B cell (primary cell): ENCODE measurements at regions not wholly inside any gene's neighbourhood (a gene's known extent, or its start where the extent isn't known, plus 50 kb on each side); places are given as distances from the start of the nearest gene placed in this dataset.

Experiments
- ATAC-seq: fragments of 200-7000 bp; cut with Tn5 transposase; one replicate; pipeline ENCODE4 v1.10.0; 2021; ENCODE audit warnings: low read depth, mild to moderate bottlenecking, moderate number of reproducible peaks, moderate library complexity
- CTCF ChIA-PET: fragments of 350-600 bp; sonication (Branson Sonifier 250); formaldehyde crosslinking; loops from one replicate; lab custom pipeline; 2021; ENCODE audit warnings: antibody characterized with exemption, inconsistent platforms; lab: Charles Lee
- POLR2A ChIA-PET: fragments of 350-600 bp; sonication (Branson Sonifier 250); formaldehyde crosslinking; loops from one replicate; lab custom pipeline; 2021; ENCODE audit warnings: antibody characterized with exemption; lab: Charles Lee
- DNase-seq: peaks from one replicate; pipeline ENCODE4 v3.0.0; 2013
- H2AFZ ChIP-seq: 2 replicates; pipeline ENCODE4 v1.6.1; 2012; ENCODE audit warnings: mild to moderate bottlenecking, low read depth, low read length; ENCODE audit not compliant: insufficient read depth, poor library complexity, severe bottlenecking
- H3K27ac ChIP-seq, 2 donors: 1 replicate in 1 of 2; 2 replicates in 1 of 2; pipeline ENCODE4 v1.5.1; 2012 to 2013; ENCODE audit warnings: low read length in 2 of 2, mild to moderate bottlenecking in 2 of 2, moderate library complexity in 1 of 2
- H3K27me3 ChIP-seq, 4 experiments: fragments of 200-600 bp in 1 of 4; sonication (generic) in 1 of 4; replicated peaks in 1 of 4; 1 replicate in 2 of 4; 2 replicates in 2 of 4; pipeline versions ENCODE4 v1.6.1 to v1.7.0; 2013 to 2016; ENCODE audit warnings: low read length in 3 of 4, mild to moderate bottlenecking in 2 of 4, mixed read lengths in 1 of 4, moderate library complexity in 1 of 4; ENCODE audit not compliant: insufficient read depth in 4 of 4, control insufficient read depth in 3 of 4; ENCODE audit errors: control extremely low read depth in 1 of 4
- H3K36me3 ChIP-seq, 2 experiments: replicated peaks in 1 of 2; 1 replicate in 1 of 2; 2 replicates in 1 of 2; pipeline versions ENCODE4 v1.6.1 to v1.7.1; 2013; ENCODE audit warnings: low read length in 1 of 2; ENCODE audit not compliant: insufficient read depth in 2 of 2, control insufficient read depth in 1 of 2; ENCODE audit errors: control extremely low read depth in 1 of 2, extremely low read depth in 1 of 2
- H3K4me1 ChIP-seq, 2 donors: fragments of 200-600 bp in 1 of 2; sonication (generic) in 1 of 2; 1 replicate in 1 of 2; 2 replicates in 1 of 2; pipeline versions ENCODE4 v1.5.1 to v1.6.1; 2013 to 2017; ENCODE audit warnings: low read length in 2 of 2; ENCODE audit not compliant: control insufficient read depth in 2 of 2, insufficient read depth in 2 of 2
- H3K4me2 ChIP-seq: replicated peaks from 2 replicates; pipeline ENCODE3; 2012; ENCODE audit warnings: mild to moderate bottlenecking, low read depth, low read length; ENCODE audit not compliant: poor library complexity, severe bottlenecking
- H3K4me3 ChIP-seq, 5 experiments: fragments of 200-600 bp in 1 of 5; sonication (generic) in 1 of 5; 1 replicate in 3 of 5; 2 replicates in 2 of 5; pipeline versions ENCODE4 v1.5.1 to v1.7.0; 2011 to 2016; ENCODE audit warnings: low read length in 4 of 5, mild to moderate bottlenecking in 4 of 5, low read depth in 2 of 5, control low read depth in 1 of 5, moderate library complexity in 1 of 5; ENCODE audit not compliant: insufficient read depth in 1 of 5; ENCODE audit errors: control extremely low read depth in 1 of 5, extremely low read depth in 1 of 5
- H3K79me2 ChIP-seq: fragments of 200-600 bp; sonication (generic); one replicate; pipeline ENCODE4 v1.6.0; 2016; ENCODE audit warnings: low read length; ENCODE audit not compliant: control insufficient read depth, insufficient read depth
- H3K9ac ChIP-seq: fragments of 200-600 bp; sonication (generic); 2 replicates; pipeline ENCODE4 v1.6.1; 2017; ENCODE audit warnings: mild to moderate bottlenecking, low read length, moderate library complexity
- H3K9me3 ChIP-seq, 3 donors: one replicate each; pipeline versions ENCODE4 v1.6.1 to v1.7.1; 2013; ENCODE audit warnings: low read length in 2 of 3; ENCODE audit not compliant: control insufficient read depth in 2 of 3, insufficient read depth in 1 of 3; ENCODE audit errors: control extremely low read depth in 1 of 3
- H4K20me1 ChIP-seq: 2 replicates; pipeline ENCODE4 v1.6.0; 2012; ENCODE audit warnings: mild to moderate bottlenecking, low read length; ENCODE audit not compliant: insufficient read depth, control insufficient read depth, poor library complexity, severe bottlenecking
- H3K27ac Mint-ChIP-seq: one replicate; pipeline ENCODE4 v1.8.0; 2021; ENCODE audit warnings: mixed read lengths
- H3K27me3 Mint-ChIP-seq: one replicate; pipeline ENCODE4 v1.8.0; 2021; ENCODE audit warnings: mixed read lengths
- H3K4me1 Mint-ChIP-seq: one replicate; pipeline ENCODE4 v1.8.0; 2021; ENCODE audit warnings: mixed read lengths
- H3K4me3 Mint-ChIP-seq: one replicate; pipeline ENCODE4 v1.8.0; 2021; ENCODE audit warnings: mixed read lengths
- H3K9me3 Mint-ChIP-seq: one replicate; pipeline ENCODE4 v1.8.0; 2022; ENCODE audit warnings: mixed read lengths; ENCODE audit not compliant: insufficient read depth
- EZH2 ChIP-seq: IDR thresholded peaks from 2 replicates; pipeline ENCODE4 v1.6.1; 2012; ENCODE audit warnings: borderline replicate concordance, low read depth, mild to moderate bottlenecking, moderate library complexity, low read length; ENCODE audit not compliant: insufficient read depth, poor library complexity, severe bottlenecking
- WGBS: methylation state at CpG from one replicate; pipeline ENCODE4 v1.1.5; 2013; ENCODE audit warnings: missing lambda C conversion rate; ENCODE audit not compliant: insufficient coverage; 5-methylcytosine and 5-hydroxymethylcytosine counted together
- intact Hi-C: fragments of 100-400 bp; cut with micrococcal nuclease; formaldehyde crosslinking; loops from one replicate; pipeline ENCODE4 v1.10.0; 2022
- TF ChIP-seq, protein P1 (sequence below): fragments of 200-600 bp; IDR thresholded peaks from one replicate; pipeline ENCODE4 v1.8.0; 2022; ENCODE audit warnings: antibody characterized with exemption, mild to moderate bottlenecking

DNA sequence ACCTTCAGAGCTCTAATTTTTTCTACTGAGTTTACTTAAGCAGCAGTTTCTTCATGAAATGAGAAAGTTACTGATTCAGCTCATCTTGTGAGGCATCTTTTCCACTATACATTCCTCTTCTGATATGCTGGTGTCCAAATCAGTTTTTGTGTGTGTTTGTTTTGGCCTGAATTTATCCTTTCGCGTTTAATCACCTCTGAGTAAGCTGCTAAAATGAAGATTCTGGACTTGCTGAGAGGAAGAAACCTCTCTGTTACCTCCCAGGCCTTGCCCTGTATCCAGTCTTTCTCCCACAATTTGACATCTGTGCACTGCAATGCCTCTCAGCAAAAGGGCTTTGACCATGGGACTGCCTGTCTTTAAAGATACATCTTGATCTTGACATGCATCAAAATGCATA, 536.2 kb upstream of the NRSN1 start:
- POLR2A ChIA-PET, result no interaction called here
- H3K9me3 ChIP-seq, result peaks cover 0 to 8% (median 0%) of the 10 kb centered on the region in 3 donors
- DNase-seq, result no peak
- ATAC-seq, result no peak
- CTCF ChIA-PET, result no interaction called here
- no peaks in the 10 kb centered on the region for H3K4me1 Mint-ChIP-seq
- no peaks in the 10 kb centered on the region for H3K36me3 ChIP-seq
- H4K20me1 ChIP-seq, result no peaks in the 10 kb centered on the region
- no peak overlapping the region for H3K4me2 ChIP-seq
- H3K4me3 ChIP-seq, result no peak overlapping the region
- H3K27ac Mint-ChIP-seq, result no peak overlapping the region
- H3K4me1 ChIP-seq, result no peaks in the 10 kb centered on the region
- no peak overlapping the region for H3K9ac ChIP-seq
- intact Hi-C loops, result no loop called here
- no peak overlapping the region for H2AFZ ChIP-seq
- no peak for TF ChIP-seq EZH2
- TF ChIP-seq, protein P1, sequence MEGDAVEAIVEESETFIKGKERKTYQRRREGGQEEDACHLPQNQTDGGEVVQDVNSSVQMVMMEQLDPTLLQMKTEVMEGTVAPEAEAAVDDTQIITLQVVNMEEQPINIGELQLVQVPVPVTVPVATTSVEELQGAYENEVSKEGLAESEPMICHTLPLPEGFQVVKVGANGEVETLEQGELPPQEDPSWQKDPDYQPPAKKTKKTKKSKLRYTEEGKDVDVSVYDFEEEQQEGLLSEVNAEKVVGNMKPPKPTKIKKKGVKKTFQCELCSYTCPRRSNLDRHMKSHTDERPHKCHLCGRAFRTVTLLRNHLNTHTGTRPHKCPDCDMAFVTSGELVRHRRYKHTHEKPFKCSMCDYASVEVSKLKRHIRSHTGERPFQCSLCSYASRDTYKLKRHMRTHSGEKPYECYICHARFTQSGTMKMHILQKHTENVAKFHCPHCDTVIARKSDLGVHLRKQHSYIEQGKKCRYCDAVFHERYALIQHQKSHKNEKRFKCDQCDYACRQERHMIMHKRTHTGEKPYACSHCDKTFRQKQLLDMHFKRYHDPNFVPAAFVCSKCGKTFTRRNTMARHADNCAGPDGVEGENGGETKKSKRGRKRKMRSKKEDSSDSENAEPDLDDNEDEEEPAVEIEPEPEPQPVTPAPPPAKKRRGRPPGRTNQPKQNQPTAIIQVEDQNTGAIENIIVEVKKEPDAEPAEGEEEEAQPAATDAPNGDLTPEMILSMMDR, result no peak
- H3K27me3 Mint-ChIP-seq, result no peaks in the 10 kb centered on the region
- no peak overlapping the region for H3K27ac ChIP-seq
- H3K27me3 ChIP-seq, result no peaks in the 10 kb centered on the region
- no peaks in the 10 kb centered on the region for H3K79me2 ChIP-seq
- peaks cover 6% of the 10 kb centered on the region for H3K9me3 Mint-ChIP-seq
- no peak overlapping the region for H3K4me3 Mint-ChIP-seq
- WGBS, result no CpG with 5 or more reads among the region's 2 CpGs

DNA sequence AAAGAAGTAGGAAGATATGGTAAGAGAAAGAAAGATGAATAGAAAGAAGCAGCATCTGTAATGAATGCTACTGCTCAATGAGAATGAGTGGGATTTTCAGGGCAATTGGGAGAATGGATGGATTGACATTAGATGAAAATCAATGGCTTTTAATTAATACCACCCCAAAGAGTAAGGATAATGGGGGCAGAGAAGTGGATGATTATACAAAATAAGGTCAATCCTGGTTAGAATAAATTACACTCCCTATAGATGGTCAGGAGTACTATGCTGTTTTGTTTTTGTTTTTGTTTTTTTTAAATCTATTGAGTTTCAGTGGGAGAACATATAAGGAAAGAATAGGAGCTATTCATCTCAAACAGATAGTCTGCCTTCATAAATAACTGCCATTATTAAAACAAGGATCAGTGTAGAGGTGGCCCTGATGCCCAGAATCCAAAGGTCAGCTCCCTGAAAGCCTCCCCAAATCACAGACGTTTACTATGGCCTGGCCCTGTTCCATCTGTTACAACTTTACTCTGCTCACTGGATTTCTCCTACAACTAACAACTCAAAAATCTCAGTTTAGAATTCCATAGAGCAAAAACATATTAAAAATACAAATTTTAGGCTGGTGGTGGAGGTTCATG, 535.4 kb upstream of the NRSN1 start:
- no peaks in the 10 kb centered on the region for H3K79me2 ChIP-seq
- intact Hi-C loops, result no loop called here
- ChIA-PET CTCF (no interaction called here), POLR2A (no interaction called here)
- H3K9ac ChIP-seq, result no peak overlapping the region
- peaks cover 0 to 5% (median 0%) of the 10 kb centered on the region in 3 donors for H3K9me3 ChIP-seq
- H3K4me3 ChIP-seq, result no peak overlapping the region
- H3K4me2 ChIP-seq, result no peak overlapping the region
- no peaks in the 10 kb centered on the region for H3K36me3 ChIP-seq
- Mint-ChIP-seq H3K27ac (no peak overlapping the region), H3K27me3 (no peaks in the 10 kb centered on the region), H3K4me3 (no peak overlapping the region), H3K9me3 (peaks cover 9% of the 10 kb centered on the region), H3K4me1 (no peaks in the 10 kb centered on the region)
- H4K20me1 ChIP-seq, result no peaks in the 10 kb centered on the region
- H2AFZ ChIP-seq, result no peak overlapping the region
- TF ChIP-seq EZH2, result no peak
- TF ChIP-seq, protein P1, result no peak
- no peak for ATAC-seq
- WGBS, result no CpG with 5 or more reads among the region's 1 CpG
- H3K4me1 ChIP-seq, result no peaks in the 10 kb centered on the region
- H3K27me3 ChIP-seq, result no peaks in the 10 kb centered on the region
- H3K27ac ChIP-seq, result no peak overlapping the region
- no peak for DNase-seq
